Activated CD8-positive, alpha-beta T cell treated with anti-CD3 and anti-CD28 coated beads, Interleukin-2, amount 10 ng/mL, durations not matched to agents 7 days and 5 days (primary cell): ENCODE measurements at regions not wholly inside any gene's neighbourhood (a gene's known extent, or its start where the extent isn't known, plus 50 kb on each side); places are given as distances from the start of the nearest gene placed in this dataset.

Experiments used
- ATAC-seq: fragments of 150-1000 bp; cut with Tn5 transposase; one replicate; pipeline ENCODE4 v1.10.0; 2021; ENCODE audit warnings: moderate library complexity
- CTCF ChIA-PET: fragments of 350-600 bp; sonication (Branson Sonifier 250); formaldehyde crosslinking; loops from one replicate; lab custom pipeline; 2021; ENCODE audit warnings: antibody characterized with exemption; lab: Charles Lee
- POLR2A ChIA-PET: fragments of 350-600 bp; sonication (Branson Sonifier 250); formaldehyde crosslinking; loops from one replicate; lab custom pipeline; 2021; ENCODE audit warnings: antibody characterized with exemption; lab: Charles Lee
- DNase-seq: peaks from one replicate; pipeline ENCODE4 v3.0.0-alpha.2; 2020
- H3K27ac Mint-ChIP-seq: one replicate; pipeline ENCODE4 v1.8.0; 2021; ENCODE audit warnings: mild to moderate bottlenecking, mixed read lengths
- H3K27me3 Mint-ChIP-seq: one replicate; pipeline ENCODE4 v1.8.0; 2021; ENCODE audit warnings: low read depth, mixed read lengths
- H3K36me3 Mint-ChIP-seq: one replicate; pipeline ENCODE4 v1.8.0; 2021; ENCODE audit warnings: low read depth, mixed read lengths
- H3K4me1 Mint-ChIP-seq: one replicate; pipeline ENCODE4 v1.8.0; 2021; ENCODE audit warnings: low read depth, mixed read lengths
- H3K4me3 Mint-ChIP-seq: one replicate; pipeline ENCODE4 v1.8.0; 2021; ENCODE audit warnings: mild to moderate bottlenecking, mixed read lengths
- H3K9me3 Mint-ChIP-seq: one replicate; pipeline ENCODE4 v1.8.0; 2022; ENCODE audit warnings: mixed read lengths; ENCODE audit not compliant: insufficient read depth

- no peak overlapping the region for H3K27ac Mint-ChIP-seq
- no peaks in the 10 kb centered on the region for H3K4me1 Mint-ChIP-seq
- no peak for ATAC-seq
- no peaks in the 10 kb centered on the region for H3K9me3 Mint-ChIP-seq
- H3K36me3 Mint-ChIP-seq = no peaks in the 10 kb centered on the region
- DNase-seq = no peak
- POLR2A ChIA-PET = no interaction called here
- CTCF ChIA-PET = no interaction called here
- H3K4me3 Mint-ChIP-seq = no peak overlapping the region
- no peaks in the 10 kb centered on the region for H3K27me3 Mint-ChIP-seq
These were observed 171.2 kb upstream of the MPHOSPH6 start for GRCh38 chr16:82341146-82341669.

GRCh38 chr16:82340531-82340930 lies 170.5 kb upstream of the MPHOSPH6 start:
- H3K36me3 Mint-ChIP-seq = no peaks in the 10 kb centered on the region
- H3K4me1 Mint-ChIP-seq = no peaks in the 10 kb centered on the region
- CTCF ChIA-PET = no interaction called here
- H3K4me3 Mint-ChIP-seq = no peak overlapping the region
- no peak overlapping the region for H3K27ac Mint-ChIP-seq
- POLR2A ChIA-PET = no interaction called here
- DNase-seq (no peak), ATAC-seq (no peak)
- no peaks in the 10 kb centered on the region for H3K9me3 Mint-ChIP-seq
- H3K27me3 Mint-ChIP-seq = no peaks in the 10 kb centered on the region

- H3K4me1 Mint-ChIP-seq = no peaks in the 10 kb centered on the region
- CTCF ChIA-PET = no interaction called here
- no peak for ATAC-seq
- no peak overlapping the region for H3K4me3 Mint-ChIP-seq
- H3K9me3 Mint-ChIP-seq = no peaks in the 10 kb centered on the region
- H3K27ac Mint-ChIP-seq = no peak overlapping the region
- no peaks in the 10 kb centered on the region for H3K27me3 Mint-ChIP-seq
- H3K36me3 Mint-ChIP-seq = no peaks in the 10 kb centered on the region
- no peak for DNase-seq
- POLR2A ChIA-PET = no interaction called here
These were observed 167.3 kb upstream of the MPHOSPH6 start for GRCh38 chr16:82337355-82337754.

GRCh38 chr16:82331974-82332750 lies 162.1 kb upstream of the MPHOSPH6 start:
- no peak overlapping the region for H3K4me3 Mint-ChIP-seq
- no peaks in the 10 kb centered on the region for H3K36me3 Mint-ChIP-seq
- peaks cover 4% of the 10 kb centered on the region for H3K27me3 Mint-ChIP-seq

GRCh38 chr16:82331397-82331796 lies 161.4 kb upstream of the MPHOSPH6 start:
- Mint-ChIP-seq H3K36me3 (no peaks in the 10 kb centered on the region), H3K4me1 (no peaks in the 10 kb centered on the region), H3K27ac (no peak overlapping the region), H3K4me3 (no peak overlapping the region), H3K9me3 (no peaks in the 10 kb centered on the region), H3K27me3 (peaks cover 4% of the 10 kb centered on the region)
- DNase-seq (no peak), ATAC-seq (no peak)
- ChIA-PET POLR2A (no interaction called here), CTCF (no interaction called here)

More at GRCh38 chr16:82331974-82332750, 162.1 kb upstream of the MPHOSPH6 start:
- H3K4me1 Mint-ChIP-seq = no peaks in the 10 kb centered on the region
- H3K27ac Mint-ChIP-seq = no peak overlapping the region
- ATAC-seq (no peak), DNase-seq (no peak)
- ChIA-PET POLR2A (no interaction called here), CTCF (no interaction called here)
- no peaks in the 10 kb centered on the region for H3K9me3 Mint-ChIP-seq

GRCh38 chr16:82329504-82330192 lies 159.6 kb upstream of the MPHOSPH6 start:
- no peak for ATAC-seq
- H3K4me3 Mint-ChIP-seq = no peak overlapping the region

GRCh38 chr16:82328881-82329469 lies 159.0 kb upstream of the MPHOSPH6 start:
- POLR2A ChIA-PET = no interaction called here
- H3K36me3 Mint-ChIP-seq = no peaks in the 10 kb centered on the region
- DNase-seq (no peak), ATAC-seq (no peak)
- CTCF ChIA-PET = no interaction called here
- H3K4me3 Mint-ChIP-seq = no peak overlapping the region
- peaks cover 4% of the 10 kb centered on the region for H3K27me3 Mint-ChIP-seq
- H3K9me3 Mint-ChIP-seq = peaks cover 4% of the 10 kb centered on the region
- no peaks in the 10 kb centered on the region for H3K4me1 Mint-ChIP-seq
- H3K27ac Mint-ChIP-seq = no peak overlapping the region

More at GRCh38 chr16:82329504-82330192, 159.6 kb upstream of the MPHOSPH6 start:
- no peaks in the 10 kb centered on the region for H3K4me1 Mint-ChIP-seq
- H3K27me3 Mint-ChIP-seq = peaks cover 4% of the 10 kb centered on the region
- H3K36me3 Mint-ChIP-seq = no peaks in the 10 kb centered on the region
- H3K27ac Mint-ChIP-seq = no peak overlapping the region
- CTCF ChIA-PET = no interaction called here
- H3K9me3 Mint-ChIP-seq = no peaks in the 10 kb centered on the region
- POLR2A ChIA-PET = no interaction called here
- no peak for DNase-seq

- Mint-ChIP-seq H3K4me1 (no peaks in the 10 kb centered on the region), H3K27ac (no peak overlapping the region), H3K36me3 (no peaks in the 10 kb centered on the region), H3K27me3 (peaks cover 4% of the 10 kb centered on the region), H3K4me3 (no peak overlapping the region), H3K9me3 (peaks cover 10% of the 10 kb centered on the region)
- ChIA-PET POLR2A (no interaction called here), CTCF (no interaction called here)
- ATAC-seq (no peak), DNase-seq (no peak)
These were observed 153.1 kb upstream of the MPHOSPH6 start for GRCh38 chr16:82323171-82323570.

GRCh38 chr16:82322177-82322576 lies 152.2 kb upstream of the MPHOSPH6 start:
- Mint-ChIP-seq H3K36me3 (no peaks in the 10 kb centered on the region), H3K27me3 (no peaks in the 10 kb centered on the region), H3K4me1 (no peaks in the 10 kb centered on the region), H3K4me3 (no peak overlapping the region), H3K27ac (no peak overlapping the region), H3K9me3 (peaks cover 10% of the 10 kb centered on the region)
- ChIA-PET POLR2A (no interaction called here), CTCF (no interaction called here)
- ATAC-seq (no peak), DNase-seq (no peak)

GRCh38 chr16:82319038-82319437 lies 149.0 kb upstream of the MPHOSPH6 start:
- H3K27ac Mint-ChIP-seq = no peak overlapping the region
- peaks cover 7% of the 10 kb centered on the region for H3K9me3 Mint-ChIP-seq
- H3K4me3 Mint-ChIP-seq = no peak overlapping the region
- ChIA-PET CTCF (no interaction called here), POLR2A (no interaction called here)
- H3K4me1 Mint-ChIP-seq = no peaks in the 10 kb centered on the region
- H3K27me3 Mint-ChIP-seq = no peaks in the 10 kb centered on the region
- DNase-seq (no peak), ATAC-seq (no peak)
- no peaks in the 10 kb centered on the region for H3K36me3 Mint-ChIP-seq

- ChIA-PET POLR2A (no interaction called here), CTCF (no interaction called here)
- ATAC-seq (no peak), DNase-seq (no peak)
- Mint-ChIP-seq H3K27ac (no peak overlapping the region), H3K36me3 (no peaks in the 10 kb centered on the region), H3K4me3 (no peak overlapping the region), H3K4me1 (no peaks in the 10 kb centered on the region), H3K27me3 (no peaks in the 10 kb centered on the region), H3K9me3 (no peaks in the 10 kb centered on the region)
These were observed 147.6 kb upstream of the MPHOSPH6 start for GRCh38 chr16:82317411-82318167.
